Breast epithelium (tissue), 3 donors: ENCODE measurements at regions not wholly inside any gene's neighbourhood (a gene's known extent, or its start where the extent isn't known, plus 50 kb on each side); places are given as distances from the start of the nearest gene placed in this dataset.

Experiments
- CTCF ChIP-seq, 3 donors: fragments of 450-650 bp; IDR thresholded peaks; one replicate each; pipeline ENCODE4 v1.5.1; 2016 to 2017; ENCODE audit warnings: antibody characterized with exemption in 3 of 3, mild to moderate bottlenecking in 3 of 3, moderate library complexity in 3 of 3
- POLR2A ChIP-seq: fragments of 450-650 bp; IDR thresholded peaks from one replicate; pipeline ENCODE4 v1.6.1; 2016; ENCODE audit warnings: antibody characterized with exemption, mild to moderate bottlenecking, moderate library complexity
- POLR2AphosphoS5 ChIP-seq, 3 donors: sonication (generic); formaldehyde crosslinking; IDR thresholded peaks; one replicate each; pipeline ENCODE4 v1.6.1; 2017; ENCODE audit warnings: antibody characterized with exemption in 3 of 3

GRCh38 chr11:104625246-104625645 is 273.0 kb downstream of the CASP12 start:
- TF ChIP-seq CTCF (IDR thresholded peaks at IDR 0.05) (no peak), POLR2A (no peak), POLR2AphosphoS5 (IDR thresholded peaks at IDR 0.05) (no peak)
